ENCODE measurements at regions not wholly inside any gene's neighbourhood (a gene's known extent, or its start where the extent isn't known, plus 50 kb on each side); places are given as distances from the start of the nearest gene placed in this dataset.

- intact Hi-C loops (cut with micrococcal nuclease), result loop anchor here (5.0 to 10.0 kb wide), 2 partner anchors 143 to 1120 kb away; no protein-coding TSS in a partner anchor
- ATAC-seq (ENCODE audit: low read depth) (peak; percentile 33), DNase-seq (no peak)
- Mint-ChIP-seq H3K27me3 (no peaks in the 10 kb centered on the region), H3K4me1 (peaks cover 21% of the 10 kb centered on the region), H3K27ac (no peak overlapping the region), H3K4me3 (peak overlapping the region; percentile 21), H3K36me3 (ENCODE audit: low read depth) (peaks cover 35% of the 10 kb centered on the region), H3K9me3 (no peaks in the 10 kb centered on the region)
- ChIA-PET POLR2A (interaction anchor here (1.9 kb wide), 1 partner anchor 72 kb away, joined by 5 read pairs; no protein-coding TSS in a partner anchor), CTCF (interaction anchor here (0.7 to 1.9 kb wide), 5 partner anchors 72 to 1052 kb away, joined by 3 to 6 read pairs (median 5); no protein-coding TSS in a partner anchor)
- no peak for TF ChIP-seq CTCF (IDR thresholded peaks at IDR 0.05)
Measured at GRCh38 chr6:144581812-144582537, 296.8 kb downstream of the UTRN start.

GRCh38 chr6:144582939-144583613 lies 297.9 kb downstream of the UTRN start:
- intact Hi-C loops (cut with micrococcal nuclease), result loop anchor here (1.0 to 10.0 kb wide), 3 partner anchors 71 to 1119 kb away; no protein-coding TSS in a partner anchor
- ChIA-PET POLR2A (interaction anchor here (0.6 to 1.9 kb wide), 2 partner anchors 71 to 77 kb away, joined by 3 to 5 read pairs; no protein-coding TSS in a partner anchor), CTCF (interaction anchor here (0.7 to 3.3 kb wide), 8 partner anchors 18 to 1051 kb away, joined by 3 to 20 read pairs (median 4); no protein-coding TSS in a partner anchor)
- Mint-ChIP-seq H3K4me3 (peak overlapping the region; percentile 81), H3K27me3 (no peaks in the 10 kb centered on the region), H3K4me1 (peaks cover 30% of the 10 kb centered on the region), H3K36me3 (ENCODE audit: low read depth) (peaks cover 35% of the 10 kb centered on the region), H3K9me3 (no peaks in the 10 kb centered on the region), H3K27ac (peak overlapping the region; percentile 59)
- ATAC-seq (ENCODE audit: low read depth) (peak; percentile 80), DNase-seq (peak; percentile 29)
- no peak for TF ChIP-seq CTCF (IDR thresholded peaks at IDR 0.05)

- ChIA-PET CTCF (interaction anchor here (1.0 to 3.3 kb wide), 8 partner anchors 17 to 1008 kb away, joined by 3 to 20 read pairs (median 4); no protein-coding TSS in a partner anchor), POLR2A (interaction anchor here (0.6 to 1.9 kb wide), 2 partner anchors 71 to 76 kb away, joined by 3 to 5 read pairs; no protein-coding TSS in a partner anchor)
- ATAC-seq (ENCODE audit: low read depth) (no peak), DNase-seq (no peak)
- peak overlapping the region; percentile 81 for H3K4me3 Mint-ChIP-seq
- H3K36me3 Mint-ChIP-seq (ENCODE audit: low read depth), result peaks cover 33% of the 10 kb centered on the region
- H3K9me3 Mint-ChIP-seq, result no peaks in the 10 kb centered on the region
- no peak for TF ChIP-seq CTCF (IDR thresholded peaks at IDR 0.05)
- intact Hi-C loops (cut with micrococcal nuclease), result loop anchor here (1.0 to 10.0 kb wide), 3 partner anchors 71 to 1119 kb away; no protein-coding TSS in a partner anchor
- peak overlapping the region; percentile 19 for H3K27ac Mint-ChIP-seq
- no peaks in the 10 kb centered on the region for H3K27me3 Mint-ChIP-seq
- H3K4me1 Mint-ChIP-seq, result peaks cover 34% of the 10 kb centered on the region
Measured at GRCh38 chr6:144583614-144583954, 298.4 kb downstream of the UTRN start.

- CTCF ChIA-PET, result interaction anchor here (0.6 to 3.3 kb wide), 10 partner anchors 11 to 1050 kb away, joined by 3 to 20 read pairs (median 4); no protein-coding TSS in a partner anchor
- Mint-ChIP-seq H3K4me1 (peaks cover 37% of the 10 kb centered on the region), H3K4me3 (no peak overlapping the region), H3K9me3 (no peaks in the 10 kb centered on the region), H3K27ac (no peak overlapping the region), H3K36me3 (ENCODE audit: low read depth) (peaks cover 24% of the 10 kb centered on the region), H3K27me3 (no peaks in the 10 kb centered on the region)
- no peak for ATAC-seq (ENCODE audit: low read depth)
- intact Hi-C loops (cut with micrococcal nuclease), result loop anchor here (1.0 to 10.0 kb wide), 6 partner anchors 139 to 1049 kb away; no protein-coding TSS in a partner anchor
- peak; percentile 68 for TF ChIP-seq CTCF (IDR thresholded peaks at IDR 0.05)
- DNase-seq, result no peak
- POLR2A ChIA-PET, result no interaction called here
Measured at GRCh38 chr6:144585217-144585814, 300.2 kb downstream of the UTRN start.
